ENCODE measurements at regions not wholly inside any gene's neighbourhood (a gene's known extent, or its start where the extent isn't known, plus 50 kb on each side); places are given as distances from the start of the nearest gene placed in this dataset.

GRCh38 chr2:182477774-182478173 is 50.9 kb upstream of the PDE1A start:
- TF ChIP-seq BHLHE40 (IDR thresholded peaks at IDR 0.05; ENCODE audit: low read length): no peak
- TF ChIP-seq POLR2A (conservative IDR thresholded peaks at IDR 0.05): no peak
- TF ChIP-seq ZNF444 (CRISPR knock-in tag; IDR thresholded peaks at IDR 0.05): no peak
- no peak for TF ChIP-seq MAX (CRISPR knock-in tag; IDR thresholded peaks at IDR 0.05)
- TF ChIP-seq CTCF (IDR thresholded peaks at IDR 0.05 in 2 of 3, conservative IDR thresholded peaks at IDR 0.05 in 1 of 3; ENCODE audit: insufficient read depth in 2 of 3, low read depth in 1 of 3, low read length in 3 of 3): no peak
- no peak for TF ChIP-seq SMARCA5 (IDR thresholded peaks at IDR 0.05)
- TF ChIP-seq BRCA1 (IDR thresholded peaks at IDR 0.05): no peak
- TF ChIP-seq BRCA1 (CRISPR knock-in tag; IDR thresholded peaks at IDR 0.05): no peak
- TF ChIP-seq ZNF324 (CRISPR knock-in tag; IDR thresholded peaks at IDR 0.05): no peak
- no peak for TF ChIP-seq PURB (CRISPR knock-in tag; IDR thresholded peaks at IDR 0.05; ENCODE audit: low read depth)
- TF ChIP-seq EP300 (IDR thresholded peaks at IDR 0.05; ENCODE audit: low read length): no peak
- no peak for TF ChIP-seq SP2 (IDR thresholded peaks at IDR 0.05; ENCODE audit: extremely low read depth, low read depth, low read length, poor library complexity, severe bottlenecking)

All from K562 (cell line).